K562 (cell line): ENCODE measurements at regions not wholly inside any gene's neighbourhood (a gene's known extent, or its start where the extent isn't known, plus 50 kb on each side); places are given as distances from the start of the nearest gene placed in this dataset.

Experiments used
- ATAC-seq: fragments of 200-7000 bp; cut with Tn5 transposase; 3 replicates; pipeline ENCODE4 v1.9.1; 2020; ENCODE audit warnings: moderate library complexity
- BruUV-seq: library from RNA; stranded (reverse); fragments of 400-500 nt; replicated peaks from 2 replicates; lab custom pipeline; 2021; lab: Mats Ljungman, UMichigan
- CTCF ChIA-PET: fragments of 300-600 bp; formaldehyde crosslinking; extraction: SDS; loops from one replicate; lab custom pipeline; 2021; ENCODE audit warnings: low intra/inter-chr PET ratio; lab: Yijun Ruan, JAX
- POLR2A ChIA-PET: fragments of 300-600, 350-650 bp; sonication (Branson Sonifier 250); formaldehyde crosslinking; extraction: SDS; loops from one replicate; lab custom pipeline; 2021; ENCODE audit warnings: antibody characterized with exemption, inconsistent platforms; lab: Yijun Ruan, JAX
- DNase-seq, 4 experiments: peaks; one replicate each; pipeline versions ENCODE4 v3.0.0 to v3.0.0-alpha.2; 2011 to 2018; ENCODE audit warnings: low spot score in 3 of 4, mixed read lengths in 3 of 4; ENCODE audit errors: extremely low read depth in 1 of 4
- FAIRE-seq: peaks from 2 replicates; lab custom pipeline; 2011; peaks lifted over from hg19 to GRCh38; lab: Jason Lieb, UNC
- H2AFZ ChIP-seq: 2 replicates; pipeline ENCODE4 v1.6.0; 2011; ENCODE audit warnings: low read depth, low read length, control low read depth, inconsistent platforms
- H3K27ac ChIP-seq: fragments of 200-600 bp; 3 replicates; pipeline ENCODE4 v1.8.0; 2011; ENCODE audit warnings: low read depth, mild to moderate bottlenecking, control low read depth, inconsistent platforms, low read length, moderate library complexity, mixed read lengths; ENCODE audit errors: extremely low read depth
- H3K27me3 ChIP-seq, 2 experiments: fragments of 300-600 bp in 1 of 2; 2 replicates in 1 of 2; 3 replicates in 1 of 2; pipeline versions ENCODE4 v1.6.0 to v1.8.0; 2011; ENCODE audit warnings: inconsistent platforms in 2 of 2, low read length in 2 of 2, mild to moderate bottlenecking in 1 of 2, mixed read lengths in 1 of 2, moderate library complexity in 1 of 2; ENCODE audit not compliant: control insufficient read depth in 2 of 2, insufficient read depth in 2 of 2
- H3K36me3 ChIP-seq: fragments of 300-600 bp; 3 replicates; pipeline ENCODE4 v1.8.0; 2011; ENCODE audit warnings: mild to moderate bottlenecking, low read length, inconsistent platforms; ENCODE audit not compliant: control insufficient read depth, insufficient read depth
- H3K4me1 ChIP-seq, 2 experiments: fragments of 200-600 bp in 1 of 2; replicated peaks in 1 of 2; 2 replicates in 1 of 2; 3 replicates in 1 of 2; pipeline versions ENCODE4 v1.5.1 to v1.8.0; 2011; ENCODE audit warnings: inconsistent platforms in 2 of 2, low read length in 2 of 2, mild to moderate bottlenecking in 1 of 2, mixed read lengths in 1 of 2, moderate library complexity in 1 of 2; ENCODE audit not compliant: control insufficient read depth in 2 of 2, insufficient read depth in 2 of 2
- H3K4me2 ChIP-seq: 2 replicates; pipeline ENCODE4 v1.6.1; 2011; ENCODE audit warnings: low read length, control low read depth, inconsistent platforms, mixed read lengths; ENCODE audit not compliant: insufficient read depth
- H3K4me3 ChIP-seq: fragments of 200-600 bp; sonication (generic), shearing (Covaris generic); 2 replicates; pipeline ENCODE4 v1.5.1; 2016; ENCODE audit warnings: control low read depth, inconsistent platforms
- H3K79me2 ChIP-seq: fragments of 200-600 bp; 3 replicates; pipeline ENCODE4 v1.8.0; 2011; ENCODE audit warnings: low read length, inconsistent platforms; ENCODE audit not compliant: control insufficient read depth, insufficient read depth
- H3K9ac ChIP-seq, 2 experiments: 2 replicates each; pipeline versions ENCODE4 v1.6.0 to v1.6.1; 2011; ENCODE audit warnings: low read depth in 2 of 2, low read length in 2 of 2, control low read depth in 1 of 2, inconsistent platforms in 1 of 2, mild to moderate bottlenecking in 1 of 2, mixed read lengths in 1 of 2; ENCODE audit not compliant: insufficient read depth in 1 of 2
- H3K9me1 ChIP-seq: one replicate; pipeline ENCODE4 v1.6.0; 2011; ENCODE audit warnings: inconsistent platforms, mild to moderate bottlenecking, low read length, moderate library complexity; ENCODE audit not compliant: control insufficient read depth, insufficient read depth
- H3K9me3 ChIP-seq: replicated peaks from 2 replicates; pipeline ENCODE4 v1.5.1; 2011; ENCODE audit warnings: low read depth, low read length, inconsistent platforms; ENCODE audit not compliant: control insufficient read depth, insufficient read depth
- H4K20me1 ChIP-seq: replicated peaks from 2 replicates; pipeline ENCODE4 v1.6.1; 2011; ENCODE audit warnings: low read length, inconsistent platforms, mixed read lengths; ENCODE audit not compliant: control insufficient read depth, insufficient read depth
- FOSL1 ChIP-seq: fragments of 200-800 bp; sonication (Bioruptor generic); conservative IDR thresholded peaks from 2 replicates; pipeline ENCODE4 v1.6.1; 2016; ENCODE audit warnings: missing genetic modification characterization, missing compliant biosample characterization
- GABPB1 ChIP-seq: sonication (generic); formaldehyde crosslinking; IDR thresholded peaks from 2 replicates; pipeline ENCODE4 v1.8.0; 2022; ENCODE audit warnings: mild to moderate bottlenecking, missing genetic modification reagents
- TRIM24 ChIP-seq, 2 experiments: fragments of 450-650 bp; IDR thresholded peaks; 2 replicates each; pipeline ENCODE4 v1.6.1; 2016
- YY1 ChIP-seq, 3 experiments: IDR thresholded peaks; 2 replicates each; pipeline ENCODE4 v1.6.1; 2011; ENCODE audit warnings: low read length in 2 of 3, mild to moderate bottlenecking in 2 of 3, moderate library complexity in 2 of 3, borderline replicate concordance in 1 of 3, control low read depth in 1 of 3, low read depth in 1 of 3; ENCODE audit not compliant: insufficient read depth in 3 of 3, insufficient replicate concordance in 2 of 3, control insufficient read depth in 1 of 3, insufficient read length in 1 of 3; ENCODE audit errors: extremely low read depth in 1 of 3
- ZFPM2 ChIP-seq: fragments of 250-450 bp; sonication (Bioruptor Pico); IDR thresholded peaks from 2 replicates; pipeline ENCODE4 v1.5.1; 2022; ENCODE audit warnings: mild to moderate bottlenecking
- ZKSCAN1 ChIP-seq: fragments of 150-350 bp; IDR thresholded peaks from 2 replicates; pipeline ENCODE4 v1.6.1; 2016; ENCODE audit warnings: low read depth, low read length
- WGBS: fragments of 100-300 bp; shearing (Covaris generic); methylation state at CpG from one replicate; pipeline ENCODE4 v1.1.6; 2016; ENCODE audit warnings: low coverage, mixed read lengths; ENCODE audit not compliant: insufficient coverage; ENCODE audit errors: missing lambda C conversion rate; 5-methylcytosine and 5-hydroxymethylcytosine counted together
- in situ Hi-C: fragments of 300-500 bp; cut with MboI; formaldehyde crosslinking; loops from 4 replicates; pipeline ENCODE4 v1.15.0; 2018; ENCODE audit warnings: inconsistent platforms, mixed read lengths
- intact Hi-C: fragments of 100-400 bp; cut with micrococcal nuclease; formaldehyde crosslinking; loops from 2 replicates; pipeline ENCODE4 v1.14.2; 2022
- TF ChIP-seq, protein P1 (sequence below): sonication (generic); formaldehyde crosslinking; IDR thresholded peaks from 2 replicates; pipeline ENCODE4 v1.8.0; 2022; ENCODE audit warnings: missing genetic modification reagents, mild to moderate bottlenecking, moderate library complexity, borderline replicate concordance
- TF ChIP-seq, protein P2 (sequence below): fragments of 250-450 bp; sonication (Bioruptor Pico); IDR thresholded peaks from 2 replicates; pipeline ENCODE4 v1.5.0; 2021; ENCODE audit warnings: mild to moderate bottlenecking, moderate library complexity

DNA sequence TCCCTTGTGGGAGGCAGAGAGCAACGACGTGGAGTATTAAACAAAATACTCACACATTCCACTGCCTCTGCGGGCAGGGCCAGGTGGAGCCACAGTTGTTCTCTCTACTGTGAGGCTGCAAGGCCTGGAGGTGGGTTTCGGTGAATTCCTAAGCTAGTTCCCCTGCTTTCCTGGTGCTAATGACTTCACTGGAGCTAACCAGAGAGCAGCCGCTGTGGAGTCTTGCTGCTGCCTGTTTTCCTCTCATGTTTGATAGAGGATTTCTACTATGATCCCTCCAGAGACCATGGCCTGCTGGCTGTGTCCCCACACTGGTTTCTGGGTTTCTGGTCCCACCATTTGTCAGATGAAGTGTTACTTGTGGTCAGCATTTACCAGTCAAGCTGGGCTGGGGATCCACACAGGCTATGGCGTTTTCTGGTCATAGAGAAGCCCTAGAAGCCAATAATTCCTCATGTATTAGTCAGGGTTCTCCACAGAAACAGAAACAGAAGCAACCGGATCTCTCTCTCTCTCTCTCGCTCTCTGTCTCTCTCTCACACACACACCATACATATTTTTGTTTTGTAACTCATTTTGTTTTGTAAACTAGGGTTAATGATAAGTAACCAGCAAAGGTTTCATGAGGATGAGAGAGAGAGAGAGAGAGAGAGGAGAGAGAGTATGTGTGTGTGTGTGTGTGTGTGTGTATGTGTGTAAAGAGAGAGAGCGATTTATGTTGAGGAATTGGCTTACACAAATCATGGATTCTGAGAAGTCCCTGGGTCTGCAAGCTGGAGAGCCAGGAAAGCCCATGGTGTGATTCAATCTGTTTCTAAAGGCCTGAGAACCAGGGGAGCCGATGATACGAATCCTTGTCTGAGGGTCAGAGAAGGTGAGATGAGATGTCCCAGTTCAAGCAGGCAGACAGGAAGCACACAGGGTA, 403.0 kb downstream of the GADD45G start (continued):
- TF ChIP-seq, protein P1, sequence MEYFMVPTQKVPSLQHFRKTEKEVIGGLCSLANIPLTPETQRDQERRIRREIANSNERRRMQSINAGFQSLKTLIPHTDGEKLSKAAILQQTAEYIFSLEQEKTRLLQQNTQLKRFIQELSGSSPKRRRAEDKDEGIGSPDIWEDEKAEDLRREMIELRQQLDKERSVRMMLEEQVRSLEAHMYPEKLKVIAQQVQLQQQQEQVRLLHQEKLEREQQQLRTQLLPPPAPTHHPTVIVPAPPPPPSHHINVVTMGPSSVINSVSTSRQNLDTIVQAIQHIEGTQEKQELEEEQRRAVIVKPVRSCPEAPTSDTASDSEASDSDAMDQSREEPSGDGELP (CRISPR knock-in tag), result no peak
- TF ChIP-seq YY1 (IDR thresholded peaks at IDR 0.05; ENCODE audit: borderline replicate concordance in 1 of 3, control insufficient read depth in 1 of 3, extremely low read depth in 1 of 3, insufficient read depth in 3 of 3, insufficient read length in 1 of 3, insufficient replicate concordance in 2 of 3, low read depth in 1 of 3, low read length in 2 of 3), result no peak
- no peak for TF ChIP-seq FOSL1 (tag)

DNA sequence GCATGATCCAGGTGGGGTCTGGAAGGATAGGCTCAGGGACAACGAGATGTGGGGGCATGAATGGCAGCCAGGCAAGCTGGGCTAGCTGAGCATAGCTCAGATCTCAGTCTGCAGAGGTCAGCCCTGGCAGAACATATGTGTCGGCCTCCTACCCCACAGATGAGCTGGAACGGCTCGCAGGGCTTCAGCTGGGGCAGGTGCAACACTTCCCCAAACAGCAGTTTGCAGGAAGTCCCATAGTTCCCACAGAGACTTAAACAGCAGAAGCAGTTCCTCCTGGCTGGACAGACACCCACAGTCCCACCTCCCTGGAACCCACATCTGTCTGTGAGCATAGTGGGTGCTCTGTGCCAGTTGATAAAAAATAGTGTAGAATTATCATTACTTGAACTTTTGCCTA, 404.6 kb downstream of the GADD45G start:
- ChIA-PET POLR2A (interaction anchor here (0.7 kb wide), 1 partner anchor 1926 kb away, joined by 3 read pairs; no protein-coding TSS in a partner anchor), CTCF (no interaction called here)
- no peak for FAIRE-seq
- ATAC-seq, result no peak
- no peak for DNase-seq
- Histone ChIP-seq H3K79me2 (no peaks in the 10 kb centered on the region), H3K27me3 (peaks cover 2 to 9% of the 10 kb centered on the region in 2 experiments; a peak in 2 of 5 replicates), H3K4me2 (no peak overlapping the region), H3K27ac (no peak overlapping the region), H3K9ac (no peak overlapping the region), H3K4me1 (no peaks in the 10 kb centered on the region), H3K9me3 (no peaks in the 10 kb centered on the region), H2AFZ (no peak overlapping the region), H3K36me3 (no peaks in the 10 kb centered on the region), H4K20me1 (no peaks in the 10 kb centered on the region), H3K9me1 (no peaks in the 10 kb centered on the region), H3K4me3 (no peak overlapping the region)
- BruUV-seq, result no TSS peak
- intact Hi-C loops, result no loop called here
- TF ChIP-seq ZKSCAN1 (no peak), TRIM24 (IDR thresholded peaks at IDR 0.05) (no peak), GABPB1 (CRISPR knock-in tag) (no peak), ZFPM2 (CRISPR knock-in tag) (no peak)
- TF ChIP-seq, protein P2, sequence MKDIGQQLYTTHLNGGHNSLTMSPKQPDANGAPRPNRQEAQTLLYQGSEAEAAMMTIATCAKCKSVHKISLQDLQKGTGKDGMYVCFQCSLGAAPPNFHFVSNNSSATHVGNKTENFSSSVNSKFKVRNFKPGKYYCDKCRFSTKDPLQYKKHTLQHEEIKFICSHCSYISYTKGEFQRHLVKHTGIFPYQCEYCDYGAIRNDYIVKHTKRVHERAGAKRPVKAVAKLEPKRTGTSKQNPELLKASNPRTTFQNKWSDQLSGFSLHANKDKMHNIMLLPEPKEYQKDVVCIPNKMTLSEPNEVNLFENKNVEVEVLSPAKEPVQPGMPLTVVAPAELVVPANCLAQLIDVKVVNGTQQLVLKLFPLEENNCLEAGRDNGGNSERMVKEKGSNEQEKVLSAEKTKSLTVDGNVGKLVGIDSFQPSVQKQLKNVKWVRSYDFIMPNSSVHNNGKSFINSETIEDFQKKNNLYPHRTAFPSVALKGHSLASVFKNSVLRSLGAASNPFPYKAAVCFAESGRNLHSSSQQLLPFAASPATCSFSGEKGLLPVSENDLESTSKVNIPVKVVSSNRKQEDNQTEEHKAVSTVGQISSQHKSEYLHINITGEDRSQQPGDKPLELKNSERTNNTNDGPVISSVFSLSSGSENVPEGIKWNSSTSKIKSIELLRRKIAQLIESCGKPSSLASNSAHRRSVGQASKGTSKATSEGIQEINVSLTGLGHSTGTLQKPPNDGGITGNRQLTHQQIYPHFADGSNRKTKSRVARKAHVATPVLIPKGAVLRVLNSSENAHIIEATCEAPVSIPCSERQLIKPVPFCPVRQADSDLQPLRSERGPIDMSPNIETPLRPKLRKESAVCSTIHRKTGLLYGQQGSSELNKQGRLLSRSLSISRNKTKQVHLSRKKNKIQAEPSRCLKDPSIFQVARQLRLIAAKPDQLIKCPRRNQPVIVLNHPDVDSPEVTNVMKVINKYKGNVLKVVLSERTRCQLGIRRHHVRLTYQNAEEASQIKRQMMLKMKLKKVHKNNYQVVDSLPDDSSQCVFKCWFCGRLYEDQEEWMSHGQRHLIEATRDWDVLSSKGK, result no peak
- in situ Hi-C loops, result no loop called here
- WGBS, result 0% methylated on average over 3 of the region's 4 CpGs
